K562 (cell line): ENCODE measurements at regions not wholly inside any gene's neighbourhood (a gene's known extent, or its start where the extent isn't known, plus 50 kb on each side); places are given as distances from the start of the nearest gene placed in this dataset.

Source experiments
- ATAC-seq: fragments of 200-7000 bp; cut with Tn5 transposase; 3 replicates; pipeline ENCODE4 v1.9.1; 2020; ENCODE audit warnings: moderate library complexity
- BruUV-seq: library from RNA; stranded (reverse); fragments of 400-500 nt; replicated peaks from 2 replicates; lab custom pipeline; 2021; lab: Mats Ljungman, UMichigan
- CTCF ChIA-PET: fragments of 300-600 bp; formaldehyde crosslinking; extraction: SDS; loops from one replicate; lab custom pipeline; 2021; ENCODE audit warnings: low intra/inter-chr PET ratio; lab: Yijun Ruan, JAX
- POLR2A ChIA-PET: fragments of 300-600, 350-650 bp; sonication (Branson Sonifier 250); formaldehyde crosslinking; extraction: SDS; loops from one replicate; lab custom pipeline; 2021; ENCODE audit warnings: antibody characterized with exemption, inconsistent platforms; lab: Yijun Ruan, JAX
- DNase-seq, 4 experiments: peaks; one replicate each; pipeline versions ENCODE4 v3.0.0 to v3.0.0-alpha.2; 2011 to 2018; ENCODE audit warnings: low spot score in 3 of 4, mixed read lengths in 3 of 4; ENCODE audit errors: extremely low read depth in 1 of 4
- FAIRE-seq: peaks from 2 replicates; lab custom pipeline; 2011; peaks lifted over from hg19 to GRCh38; lab: Jason Lieb, UNC
- H2AFZ ChIP-seq: 2 replicates; pipeline ENCODE4 v1.6.0; 2011; ENCODE audit warnings: low read depth, low read length, control low read depth, inconsistent platforms
- H3K27ac ChIP-seq: fragments of 200-600 bp; 3 replicates; pipeline ENCODE4 v1.8.0; 2011; ENCODE audit warnings: low read depth, mild to moderate bottlenecking, control low read depth, inconsistent platforms, low read length, moderate library complexity, mixed read lengths; ENCODE audit errors: extremely low read depth
- H3K27me3 ChIP-seq, 2 experiments: fragments of 300-600 bp in 1 of 2; 2 replicates in 1 of 2; 3 replicates in 1 of 2; pipeline versions ENCODE4 v1.6.0 to v1.8.0; 2011; ENCODE audit warnings: inconsistent platforms in 2 of 2, low read length in 2 of 2, mild to moderate bottlenecking in 1 of 2, mixed read lengths in 1 of 2, moderate library complexity in 1 of 2; ENCODE audit not compliant: control insufficient read depth in 2 of 2, insufficient read depth in 2 of 2
- H3K36me3 ChIP-seq: fragments of 300-600 bp; 3 replicates; pipeline ENCODE4 v1.8.0; 2011; ENCODE audit warnings: mild to moderate bottlenecking, low read length, inconsistent platforms; ENCODE audit not compliant: control insufficient read depth, insufficient read depth
- H3K4me1 ChIP-seq, 2 experiments: fragments of 200-600 bp in 1 of 2; replicated peaks in 1 of 2; 2 replicates in 1 of 2; 3 replicates in 1 of 2; pipeline versions ENCODE4 v1.5.1 to v1.8.0; 2011; ENCODE audit warnings: inconsistent platforms in 2 of 2, low read length in 2 of 2, mild to moderate bottlenecking in 1 of 2, mixed read lengths in 1 of 2, moderate library complexity in 1 of 2; ENCODE audit not compliant: control insufficient read depth in 2 of 2, insufficient read depth in 2 of 2
- H3K4me2 ChIP-seq: 2 replicates; pipeline ENCODE4 v1.6.1; 2011; ENCODE audit warnings: low read length, control low read depth, inconsistent platforms, mixed read lengths; ENCODE audit not compliant: insufficient read depth
- H3K4me3 ChIP-seq: fragments of 200-600 bp; sonication (generic), shearing (Covaris generic); 2 replicates; pipeline ENCODE4 v1.5.1; 2016; ENCODE audit warnings: control low read depth, inconsistent platforms
- H3K79me2 ChIP-seq: fragments of 200-600 bp; 3 replicates; pipeline ENCODE4 v1.8.0; 2011; ENCODE audit warnings: low read length, inconsistent platforms; ENCODE audit not compliant: control insufficient read depth, insufficient read depth
- H3K9ac ChIP-seq, 2 experiments: 2 replicates each; pipeline versions ENCODE4 v1.6.0 to v1.6.1; 2011; ENCODE audit warnings: low read depth in 2 of 2, low read length in 2 of 2, control low read depth in 1 of 2, inconsistent platforms in 1 of 2, mild to moderate bottlenecking in 1 of 2, mixed read lengths in 1 of 2; ENCODE audit not compliant: insufficient read depth in 1 of 2
- H3K9me1 ChIP-seq: one replicate; pipeline ENCODE4 v1.6.0; 2011; ENCODE audit warnings: inconsistent platforms, mild to moderate bottlenecking, low read length, moderate library complexity; ENCODE audit not compliant: control insufficient read depth, insufficient read depth
- H3K9me3 ChIP-seq: replicated peaks from 2 replicates; pipeline ENCODE4 v1.5.1; 2011; ENCODE audit warnings: low read depth, low read length, inconsistent platforms; ENCODE audit not compliant: control insufficient read depth, insufficient read depth
- H4K20me1 ChIP-seq: replicated peaks from 2 replicates; pipeline ENCODE4 v1.6.1; 2011; ENCODE audit warnings: low read length, inconsistent platforms, mixed read lengths; ENCODE audit not compliant: control insufficient read depth, insufficient read depth
- GATAD2A ChIP-seq: fragments of 450-650 bp; IDR thresholded peaks from 2 replicates; pipeline ENCODE4 v1.6.1; 2017
- SPI1 ChIP-seq: IDR thresholded peaks from 2 replicates; pipeline ENCODE4 v1.6.1; 2011; ENCODE audit warnings: low read depth, low read length, control low read depth, borderline replicate concordance
- ZBTB40 ChIP-seq, 2 experiments: fragments of 450-650 bp in 1 of 2; sonication (generic) in 1 of 2; formaldehyde crosslinking in 1 of 2; IDR thresholded peaks; 2 replicates each; pipeline versions ENCODE4 v1.7.1 to v1.9.0; 2016 to 2022; ENCODE audit warnings: inconsistent platforms in 1 of 2, mild to moderate bottlenecking in 1 of 2, missing genetic modification reagents in 1 of 2
- WGBS: fragments of 100-300 bp; shearing (Covaris generic); methylation state at CpG from one replicate; pipeline ENCODE4 v1.1.6; 2016; ENCODE audit warnings: low coverage, mixed read lengths; ENCODE audit not compliant: insufficient coverage; ENCODE audit errors: missing lambda C conversion rate; 5-methylcytosine and 5-hydroxymethylcytosine counted together
- in situ Hi-C: fragments of 300-500 bp; cut with MboI; formaldehyde crosslinking; loops from 4 replicates; pipeline ENCODE4 v1.15.0; 2018; ENCODE audit warnings: inconsistent platforms, mixed read lengths
- intact Hi-C: fragments of 100-400 bp; cut with micrococcal nuclease; formaldehyde crosslinking; loops from 2 replicates; pipeline ENCODE4 v1.14.2; 2022
- TF ChIP-seq, protein P1 (sequence below): fragments of 150-350 bp; IDR thresholded peaks from 2 replicates; pipeline ENCODE4 v1.6.1; 2014; ENCODE audit warnings: low read depth, mild to moderate bottlenecking, low read length, borderline replicate concordance

DNA sequence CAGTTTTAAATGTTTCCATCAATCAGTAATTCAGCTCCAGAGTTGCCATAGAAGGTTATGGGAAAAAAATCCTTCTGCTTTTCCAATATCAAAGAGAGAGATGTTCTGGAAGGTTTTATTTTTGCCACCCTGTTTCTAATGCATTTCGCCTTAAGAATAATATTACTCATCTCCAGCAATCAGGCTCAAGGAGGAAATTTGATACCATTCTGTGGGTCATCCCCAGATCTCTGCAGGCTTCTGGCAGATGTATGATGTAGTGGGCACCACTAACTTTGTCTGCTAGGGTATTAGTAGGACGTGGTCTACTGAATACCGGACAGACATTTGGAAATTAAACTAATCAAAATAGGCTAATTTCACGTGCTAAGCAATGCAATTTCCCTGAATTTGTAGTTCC is 645.4 kb upstream of the TENM3 start (continued):
- TF ChIP-seq ZBTB40 (IDR thresholded peaks at IDR 0.05) (no peak), ZBTB40 (CRISPR knock-in tag; IDR thresholded peaks at IDR 0.05) (no peak)

GRCh38 chr4:181599134-181599533 is 644.1 kb upstream of the TENM3 start:
- no peak overlapping the region for H3K4me2 ChIP-seq
- H3K9me3 ChIP-seq: no peaks in the 10 kb centered on the region
- no peak for FAIRE-seq
- H3K79me2 ChIP-seq: no peaks in the 10 kb centered on the region
- CTCF ChIA-PET: no interaction called here
- no TSS peak for BruUV-seq
- no peaks in the 10 kb centered on the region for H3K4me1 ChIP-seq
- H3K9ac ChIP-seq: no peak overlapping the region
- in situ Hi-C loops (no loop called here), intact Hi-C loops (no loop called here)
- H3K27me3 ChIP-seq: no peaks in the 10 kb centered on the region
- no peak overlapping the region for H2AFZ ChIP-seq
- H3K36me3 ChIP-seq: no peaks in the 10 kb centered on the region
- no peak overlapping the region for H3K27ac ChIP-seq
- ATAC-seq: no peak
- WGBS: 0% methylated on average over 6 of the region's 6 CpGs
- H3K4me3 ChIP-seq: no peak overlapping the region
- DNase-seq: no peak
- no peaks in the 10 kb centered on the region for H4K20me1 ChIP-seq
- no peaks in the 10 kb centered on the region for H3K9me1 ChIP-seq
- POLR2A ChIA-PET: no interaction called here
- no peak for TF ChIP-seq GATAD2A
- TF ChIP-seq SPI1: no peak
- TF ChIP-seq, protein P1, sequence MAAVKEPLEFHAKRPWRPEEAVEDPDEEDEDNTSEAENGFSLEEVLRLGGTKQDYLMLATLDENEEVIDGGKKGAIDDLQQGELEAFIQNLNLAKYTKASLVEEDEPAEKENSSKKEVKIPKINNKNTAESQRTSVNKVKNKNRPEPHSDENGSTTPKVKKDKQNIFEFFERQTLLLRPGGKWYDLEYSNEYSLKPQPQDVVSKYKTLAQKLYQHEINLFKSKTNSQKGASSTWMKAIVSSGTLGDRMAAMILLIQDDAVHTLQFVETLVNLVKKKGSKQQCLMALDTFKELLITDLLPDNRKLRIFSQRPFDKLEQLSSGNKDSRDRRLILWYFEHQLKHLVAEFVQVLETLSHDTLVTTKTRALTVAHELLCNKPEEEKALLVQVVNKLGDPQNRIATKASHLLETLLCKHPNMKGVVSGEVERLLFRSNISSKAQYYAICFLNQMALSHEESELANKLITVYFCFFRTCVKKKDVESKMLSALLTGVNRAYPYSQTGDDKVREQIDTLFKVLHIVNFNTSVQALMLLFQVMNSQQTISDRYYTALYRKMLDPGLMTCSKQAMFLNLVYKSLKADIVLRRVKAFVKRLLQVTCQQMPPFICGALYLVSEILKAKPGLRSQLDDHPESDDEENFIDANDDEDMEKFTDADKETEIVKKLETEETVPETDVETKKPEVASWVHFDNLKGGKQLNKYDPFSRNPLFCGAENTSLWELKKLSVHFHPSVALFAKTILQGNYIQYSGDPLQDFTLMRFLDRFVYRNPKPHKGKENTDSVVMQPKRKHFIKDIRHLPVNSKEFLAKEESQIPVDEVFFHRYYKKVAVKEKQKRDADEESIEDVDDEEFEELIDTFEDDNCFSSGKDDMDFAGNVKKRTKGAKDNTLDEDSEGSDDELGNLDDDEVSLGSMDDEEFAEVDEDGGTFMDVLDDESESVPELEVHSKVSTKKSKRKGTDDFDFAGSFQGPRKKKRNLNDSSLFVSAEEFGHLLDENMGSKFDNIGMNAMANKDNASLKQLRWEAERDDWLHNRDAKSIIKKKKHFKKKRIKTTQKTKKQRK: no peak
